ENCODE measurements at regions not wholly inside any gene's neighbourhood (a gene's known extent, or its start where the extent isn't known, plus 50 kb on each side); places are given as distances from the start of the nearest gene placed in this dataset.

- intact Hi-C loops (cut with micrococcal nuclease): no loop called here
Measured at GRCh38 chr3:21056293-21056692, 694.7 kb downstream of the ZNF385D start.

GRCh38 chr3:21055015-21055414 lies 696.0 kb downstream of the ZNF385D start:
- Histone ChIP-seq H2AFZ (ENCODE audit: insufficient read depth, low read depth, low read length, poor library complexity, severe bottlenecking) (no peak overlapping the region), H3K36me3 (replicated peaks in 1 of 2; ENCODE audit: control insufficient read depth in 1 of 2, insufficient read depth in 2 of 2, low read length in 2 of 2) (no peaks in the 10 kb centered on the region), H3K27me3 (ENCODE audit: control insufficient read depth in 2 of 2, insufficient read depth in 2 of 2, low read length in 2 of 2) (no peaks in the 10 kb centered on the region), H3K4me1 (ENCODE audit: control insufficient read depth in 1 of 2, insufficient read depth in 2 of 2, low read length in 2 of 2) (no peaks in the 10 kb centered on the region), H3K9me3 (replicated peaks in 1 of 2; ENCODE audit: control insufficient read depth in 1 of 2, insufficient read depth in 1 of 2, low read length in 2 of 2) (no peaks in the 10 kb centered on the region), H3K4me3 (replicated peaks in 1 of 3; ENCODE audit: low read depth in 2 of 3, low read length in 3 of 3) (no peak overlapping the region), H3K79me2 (ENCODE audit: insufficient read depth, low read length) (no peaks in the 10 kb centered on the region), H3K27ac (ENCODE audit: low read depth in 1 of 2, low read length in 2 of 2) (no peak overlapping the region), H4K20me1 (ENCODE audit: insufficient read depth, low read length) (no peaks in the 10 kb centered on the region), H3K9ac (ENCODE audit: insufficient read depth, low read length, poor library complexity, severe bottlenecking) (no peak overlapping the region), H3K4me2 (replicated peaks; ENCODE audit: extremely low read depth, low read length, poor library complexity, severe bottlenecking) (no peak overlapping the region)
- Mint-ChIP-seq H3K27ac (no peak overlapping the region), H3K4me1 (no peaks in the 10 kb centered on the region), H3K27me3 (ENCODE audit: low read depth in 3 of 3) (no peaks in the 10 kb centered on the region), H3K4me3 (no peak overlapping the region), H3K36me3 (no peaks in the 10 kb centered on the region), H3K9me3 (peaks cover 0 to 12% (median 4%) of the 10 kb centered on the region in 7 donors)
- intact Hi-C loops (cut with micrococcal nuclease): no loop called here
- DNase-seq: no peak
- TF ChIP-seq CTCF (IDR thresholded peaks at IDR 0.05): no peak

More at GRCh38 chr3:21056293-21056692, 694.7 kb downstream of the ZNF385D start:
- no peaks in the 10 kb centered on the region for H3K27me3 Mint-ChIP-seq (ENCODE audit: low read depth in 3 of 3)
- H3K27ac Mint-ChIP-seq: no peak overlapping the region
- TF ChIP-seq CTCF (IDR thresholded peaks at IDR 0.05): no peak
- no peaks in the 10 kb centered on the region for H4K20me1 ChIP-seq (ENCODE audit: insufficient read depth, low read length)
- no peak overlapping the region for H2AFZ ChIP-seq (ENCODE audit: insufficient read depth, low read depth, low read length, poor library complexity, severe bottlenecking)
- H3K4me2 ChIP-seq (replicated peaks; ENCODE audit: extremely low read depth, low read length, poor library complexity, severe bottlenecking): no peak overlapping the region
- H3K36me3 ChIP-seq (replicated peaks in 1 of 2; ENCODE audit: control insufficient read depth in 1 of 2, insufficient read depth in 2 of 2, low read length in 2 of 2): no peaks in the 10 kb centered on the region
- H3K9me3 Mint-ChIP-seq: peaks cover 0 to 12% (median 2%) of the 10 kb centered on the region in 7 donors
- no peaks in the 10 kb centered on the region for H3K4me1 ChIP-seq (ENCODE audit: control insufficient read depth in 1 of 2, insufficient read depth in 2 of 2, low read length in 2 of 2)
- no peaks in the 10 kb centered on the region for H3K9me3 ChIP-seq (replicated peaks in 1 of 2; ENCODE audit: control insufficient read depth in 1 of 2, insufficient read depth in 1 of 2, low read length in 2 of 2)
- DNase-seq: no peak
- H3K4me1 Mint-ChIP-seq: no peaks in the 10 kb centered on the region
- H3K36me3 Mint-ChIP-seq: no peaks in the 10 kb centered on the region
- H3K4me3 ChIP-seq (replicated peaks in 1 of 3; ENCODE audit: low read depth in 2 of 3, low read length in 3 of 3): no peak overlapping the region
- H3K9ac ChIP-seq (ENCODE audit: insufficient read depth, low read length, poor library complexity, severe bottlenecking): no peak overlapping the region
- H3K4me3 Mint-ChIP-seq: no peak overlapping the region
- no peaks in the 10 kb centered on the region for H3K27me3 ChIP-seq (ENCODE audit: control insufficient read depth in 2 of 2, insufficient read depth in 2 of 2, low read length in 2 of 2)
- no CpG with 5 or more reads among the region's 1 CpG for WGBS (ENCODE audit: insufficient coverage)
- no peak overlapping the region for H3K27ac ChIP-seq (ENCODE audit: low read depth in 1 of 2, low read length in 2 of 2)
- no peaks in the 10 kb centered on the region for H3K79me2 ChIP-seq (ENCODE audit: insufficient read depth, low read length)

Measured in CD14-positive monocyte (primary cell).